Upper lobe of left lung (tissue), 4 donors: ENCODE measurements at regions not wholly inside any gene's neighbourhood (a gene's known extent, or its start where the extent isn't known, plus 50 kb on each side); places are given as distances from the start of the nearest gene placed in this dataset.

Experiments
- POLR2A ChIP-seq, 4 donors: fragments of 450-650 bp; IDR thresholded peaks; one replicate each; pipeline ENCODE4 v1.5.1; 2016 to 2017; ENCODE audit warnings: antibody characterized with exemption in 4 of 4, mild to moderate bottlenecking in 2 of 4
- POLR2AphosphoS5 ChIP-seq, 2 donors: sonication (generic); formaldehyde crosslinking; IDR thresholded peaks; one replicate each; pipeline ENCODE4 v1.5.1; 2017; ENCODE audit warnings: antibody characterized with exemption in 2 of 2
- TF ChIP-seq, protein P1 (sequence below), 6 experiments: fragments of 450-650 bp in 4 of 6; fragments of 200-600 bp in 2 of 6; sonication (generic) in 2 of 6; IDR thresholded peaks; one replicate each; pipeline ENCODE4 v1.5.1; 2016 to 2019; ENCODE audit warnings: antibody characterized with exemption in 6 of 6

DNA sequence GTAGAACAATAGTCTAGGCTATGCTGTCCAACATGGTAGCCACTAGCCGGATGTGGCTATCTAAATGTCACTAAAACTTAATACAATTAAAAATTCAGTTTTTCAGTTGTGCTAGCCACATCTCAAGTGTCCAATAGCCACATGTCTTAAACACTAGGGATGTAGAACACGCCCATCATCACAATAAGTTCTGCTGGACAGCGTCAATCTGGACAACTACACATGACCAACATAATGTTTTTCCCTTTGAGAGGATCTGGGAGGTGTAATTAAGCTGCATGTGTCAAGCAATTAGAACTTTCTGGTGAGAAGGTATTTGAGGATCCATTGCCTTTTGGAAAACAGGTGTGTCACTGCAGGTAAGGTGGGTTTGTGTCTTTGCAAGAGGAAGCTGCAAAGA lies 424.6 kb upstream of the WWC1 start:
- TF ChIP-seq, protein P1, sequence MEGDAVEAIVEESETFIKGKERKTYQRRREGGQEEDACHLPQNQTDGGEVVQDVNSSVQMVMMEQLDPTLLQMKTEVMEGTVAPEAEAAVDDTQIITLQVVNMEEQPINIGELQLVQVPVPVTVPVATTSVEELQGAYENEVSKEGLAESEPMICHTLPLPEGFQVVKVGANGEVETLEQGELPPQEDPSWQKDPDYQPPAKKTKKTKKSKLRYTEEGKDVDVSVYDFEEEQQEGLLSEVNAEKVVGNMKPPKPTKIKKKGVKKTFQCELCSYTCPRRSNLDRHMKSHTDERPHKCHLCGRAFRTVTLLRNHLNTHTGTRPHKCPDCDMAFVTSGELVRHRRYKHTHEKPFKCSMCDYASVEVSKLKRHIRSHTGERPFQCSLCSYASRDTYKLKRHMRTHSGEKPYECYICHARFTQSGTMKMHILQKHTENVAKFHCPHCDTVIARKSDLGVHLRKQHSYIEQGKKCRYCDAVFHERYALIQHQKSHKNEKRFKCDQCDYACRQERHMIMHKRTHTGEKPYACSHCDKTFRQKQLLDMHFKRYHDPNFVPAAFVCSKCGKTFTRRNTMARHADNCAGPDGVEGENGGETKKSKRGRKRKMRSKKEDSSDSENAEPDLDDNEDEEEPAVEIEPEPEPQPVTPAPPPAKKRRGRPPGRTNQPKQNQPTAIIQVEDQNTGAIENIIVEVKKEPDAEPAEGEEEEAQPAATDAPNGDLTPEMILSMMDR (IDR thresholded peaks at IDR 0.05) = no peak
- TF ChIP-seq POLR2AphosphoS5 (IDR thresholded peaks at IDR 0.05) (no peak), POLR2A (IDR thresholded peaks at IDR 0.05) (no peak)
